MM.1S (cell line): ENCODE measurements at regions not wholly inside any gene's neighbourhood (a gene's known extent, or its start where the extent isn't known, plus 50 kb on each side); places are given as distances from the start of the nearest gene placed in this dataset.

ENCODE experiments used
- CTCF ChIP-seq: fragments of 300-600 bp; sonication (generic); IDR thresholded peaks from 2 replicates; pipeline ENCODE4 v1.5.1; 2016; ENCODE audit warnings: antibody characterized with exemption, low read length, mixed read lengths
- EZH2 ChIP-seq: fragments of 300-600 bp; sonication (generic); optimal IDR thresholded peaks from 2 replicates; pipeline ENCODE3; 2017; ENCODE audit warnings: low read depth, mild to moderate bottlenecking, antibody characterized with exemption, low read length, mixed read lengths
- EZH2phosphoT487 ChIP-seq: fragments of 300-600 bp; sonication (generic); IDR thresholded peaks from 2 replicates; pipeline ENCODE4 v1.6.1; 2018; ENCODE audit warnings: antibody characterized with exemption, low read length

DNA sequence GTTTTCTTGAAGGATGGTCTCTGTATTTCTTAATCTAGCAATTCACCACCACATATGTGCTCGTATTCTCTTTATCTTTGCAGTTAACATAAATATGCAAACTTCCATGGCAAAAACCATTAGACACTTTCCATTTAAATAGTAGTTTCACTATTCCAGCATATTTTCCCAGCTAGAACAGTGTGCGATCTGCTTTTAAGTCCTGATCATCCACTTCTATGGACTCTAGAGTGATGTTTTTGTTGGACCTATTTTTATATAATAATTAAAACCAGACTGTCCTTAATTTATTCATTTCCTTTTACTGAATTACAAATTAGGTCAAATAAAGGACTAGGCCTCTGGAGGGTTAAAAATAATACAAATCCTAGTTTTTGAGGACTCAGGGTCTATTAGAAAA, 418.4 kb upstream of the TRIB2 start:
- TF ChIP-seq CTCF (no peak), EZH2phosphoT487 (no peak), EZH2 (no peak)
